ENCODE measurements at regions not wholly inside any gene's neighbourhood (a gene's known extent, or its start where the extent isn't known, plus 50 kb on each side); places are given as distances from the start of the nearest gene placed in this dataset.

- TF ChIP-seq CTCF (IDR thresholded peaks at IDR 0.05) (no peak), POLR2A (IDR thresholded peaks at IDR 0.05) (no peak)
Observed at GRCh38 chr9:89929315-89929672, 324.5 kb downstream of the GADD45G start.
